Vagina (tissue), 2 donors: ENCODE measurements at regions not wholly inside any gene's neighbourhood (a gene's known extent, or its start where the extent isn't known, plus 50 kb on each side); places are given as distances from the start of the nearest gene placed in this dataset.

Source experiments
- DNase-seq, 2 donors: peaks; one replicate each; pipeline ENCODE4 v3.0.0-alpha.2; 2017; ENCODE audit errors: extremely low spot score in 2 of 2
- H3K27ac ChIP-seq: fragments of 200-600 bp; sonication (generic); one replicate; pipeline ENCODE4 v1.5.1; 2019
- H3K27me3 ChIP-seq: fragments of 200-600 bp; sonication (generic); one replicate; pipeline ENCODE4 v1.5.1; 2019
- H3K36me3 ChIP-seq, 2 donors: fragments of 200-600 bp; sonication (generic); one replicate each; pipeline ENCODE4 v1.5.1; 2017 to 2019
- H3K4me1 ChIP-seq: fragments of 200-600 bp; sonication (generic); one replicate; pipeline ENCODE4 v1.5.1; 2019
- H3K4me3 ChIP-seq, 2 donors: fragments of 200-600 bp; sonication (generic); 1 replicate in 1 of 2; 2 replicates in 1 of 2; pipeline ENCODE4 v1.5.1; 2016 to 2019
- H3K9me3 ChIP-seq: fragments of 200-600 bp; sonication (generic); one replicate; pipeline ENCODE4 v1.5.1; 2019
- POLR2A ChIP-seq, 2 donors: fragments of 450-650 bp; IDR thresholded peaks; one replicate each; pipeline ENCODE4 v1.6.1; 2017; ENCODE audit warnings: antibody characterized with exemption in 2 of 2, mild to moderate bottlenecking in 2 of 2, moderate library complexity in 2 of 2
- POLR2AphosphoS5 ChIP-seq, 2 donors: sonication (generic); formaldehyde crosslinking; IDR thresholded peaks; one replicate each; pipeline ENCODE4 v1.9.0; 2017; ENCODE audit warnings: antibody characterized with exemption in 2 of 2, mild to moderate bottlenecking in 2 of 2, low read depth in 1 of 2; ENCODE audit not compliant: insufficient read depth in 1 of 2
- intact Hi-C: fragments of 100-400 bp; cut with DNase I; formaldehyde crosslinking; loops from one replicate; pipeline ENCODE4 v1.15.1; 2023
- TF ChIP-seq, protein P1 (sequence below), 3 experiments: fragments of 450-650 bp in 2 of 3; fragments of 200-600 bp in 1 of 3; sonication (generic) in 1 of 3; IDR thresholded peaks; one replicate each; pipeline ENCODE4 v1.5.1; 2017 to 2019; ENCODE audit warnings: antibody characterized with exemption in 3 of 3, mild to moderate bottlenecking in 2 of 3, moderate library complexity in 2 of 3

DNA sequence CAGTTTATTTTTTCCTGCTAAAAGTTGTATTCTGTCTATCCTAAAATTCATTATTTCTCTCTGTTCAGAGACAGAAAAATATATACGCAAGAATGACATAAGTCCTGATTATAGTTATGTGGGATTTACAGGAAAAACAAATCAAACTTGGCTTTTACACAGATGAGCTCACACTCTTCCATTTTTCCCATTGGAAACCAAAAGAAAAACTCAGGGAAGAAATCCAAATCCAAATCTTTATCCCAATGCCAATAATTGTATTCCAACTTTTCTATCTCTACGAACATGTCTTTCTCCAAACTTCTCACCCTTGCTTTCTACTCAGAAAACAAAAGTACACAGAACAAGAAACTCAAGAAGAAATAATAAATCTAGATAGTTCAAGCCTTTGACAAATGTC lies 249.1 kb upstream of the TMEFF2 start:
- DNase-seq: no peak
- no peak overlapping the region for H3K4me3 ChIP-seq
- TF ChIP-seq POLR2A (IDR thresholded peaks at IDR 0.05): no peak
- TF ChIP-seq POLR2AphosphoS5 (IDR thresholded peaks at IDR 0.05; ENCODE audit: insufficient read depth in 1 of 2, low read depth in 1 of 2): no peak
- TF ChIP-seq, protein P1, sequence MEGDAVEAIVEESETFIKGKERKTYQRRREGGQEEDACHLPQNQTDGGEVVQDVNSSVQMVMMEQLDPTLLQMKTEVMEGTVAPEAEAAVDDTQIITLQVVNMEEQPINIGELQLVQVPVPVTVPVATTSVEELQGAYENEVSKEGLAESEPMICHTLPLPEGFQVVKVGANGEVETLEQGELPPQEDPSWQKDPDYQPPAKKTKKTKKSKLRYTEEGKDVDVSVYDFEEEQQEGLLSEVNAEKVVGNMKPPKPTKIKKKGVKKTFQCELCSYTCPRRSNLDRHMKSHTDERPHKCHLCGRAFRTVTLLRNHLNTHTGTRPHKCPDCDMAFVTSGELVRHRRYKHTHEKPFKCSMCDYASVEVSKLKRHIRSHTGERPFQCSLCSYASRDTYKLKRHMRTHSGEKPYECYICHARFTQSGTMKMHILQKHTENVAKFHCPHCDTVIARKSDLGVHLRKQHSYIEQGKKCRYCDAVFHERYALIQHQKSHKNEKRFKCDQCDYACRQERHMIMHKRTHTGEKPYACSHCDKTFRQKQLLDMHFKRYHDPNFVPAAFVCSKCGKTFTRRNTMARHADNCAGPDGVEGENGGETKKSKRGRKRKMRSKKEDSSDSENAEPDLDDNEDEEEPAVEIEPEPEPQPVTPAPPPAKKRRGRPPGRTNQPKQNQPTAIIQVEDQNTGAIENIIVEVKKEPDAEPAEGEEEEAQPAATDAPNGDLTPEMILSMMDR (IDR thresholded peaks at IDR 0.05): no peak

DNA sequence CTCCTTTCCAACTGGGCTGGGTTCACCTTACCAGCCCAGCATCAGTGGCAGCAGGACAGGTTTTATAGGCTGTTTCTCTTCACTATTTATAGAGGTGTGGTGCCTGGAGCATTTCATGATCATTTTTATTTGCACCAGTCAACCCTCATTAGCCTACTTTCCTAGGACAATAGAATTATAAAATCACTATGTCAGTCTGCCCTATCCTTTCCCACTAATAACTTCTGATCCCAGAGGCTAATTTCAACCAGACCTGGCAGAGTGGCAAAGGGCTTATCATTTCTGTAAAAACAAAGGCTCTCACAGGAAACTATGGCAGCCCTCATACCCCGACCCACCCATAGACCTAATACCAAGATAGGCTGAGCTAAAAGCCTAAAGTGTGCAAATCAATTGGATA lies 243.5 kb upstream of the TMEFF2 start:
- Histone ChIP-seq H3K27me3 (no peaks in the 10 kb centered on the region), H3K36me3 (no peaks in the 10 kb centered on the region), H3K9me3 (no peaks in the 10 kb centered on the region), H3K27ac (no peak overlapping the region), H3K4me1 (no peaks in the 10 kb centered on the region), H3K4me3 (no peak overlapping the region)
- intact Hi-C loops: no loop called here
- TF ChIP-seq POLR2AphosphoS5 (IDR thresholded peaks at IDR 0.05; ENCODE audit: insufficient read depth in 1 of 2, low read depth in 1 of 2) (no peak), POLR2A (IDR thresholded peaks at IDR 0.05) (no peak)
- TF ChIP-seq, protein P1 (IDR thresholded peaks at IDR 0.05): no peak
- DNase-seq: no peak

More for the DNA sequence above, 249.1 kb upstream of the TMEFF2 start:
- Histone ChIP-seq H3K9me3 (no peaks in the 10 kb centered on the region), H3K4me1 (no peaks in the 10 kb centered on the region), H3K27me3 (no peaks in the 10 kb centered on the region), H3K27ac (no peak overlapping the region), H3K36me3 (no peaks in the 10 kb centered on the region)
- intact Hi-C loops: no loop called here

DNA sequence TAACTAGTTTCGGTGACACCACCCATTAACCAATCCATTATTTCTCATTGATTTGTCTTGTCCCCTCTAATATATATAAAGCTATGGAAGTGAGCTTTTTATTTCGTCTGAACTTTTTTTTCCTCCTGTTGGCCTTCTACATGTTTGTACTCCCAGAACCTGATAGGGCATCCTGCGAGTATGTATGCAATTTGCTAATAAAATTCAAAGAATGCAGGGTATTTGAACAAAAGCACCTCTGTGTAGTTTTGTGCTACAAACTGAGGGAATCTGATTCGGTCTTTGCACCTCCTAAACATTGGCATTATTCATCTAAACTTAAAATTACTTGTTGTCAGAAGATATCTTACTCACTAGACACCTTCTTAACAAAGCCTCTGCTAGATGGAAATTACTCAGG lies 242.9 kb upstream of the TMEFF2 start:
- TF ChIP-seq, protein P1 (IDR thresholded peaks at IDR 0.05): no peak
- TF ChIP-seq POLR2A (IDR thresholded peaks at IDR 0.05) (no peak), POLR2AphosphoS5 (IDR thresholded peaks at IDR 0.05; ENCODE audit: insufficient read depth in 1 of 2, low read depth in 1 of 2) (no peak)
- Histone ChIP-seq H3K27ac (no peak overlapping the region), H3K9me3 (no peaks in the 10 kb centered on the region), H3K36me3 (no peaks in the 10 kb centered on the region), H3K27me3 (no peaks in the 10 kb centered on the region), H3K4me3 (no peak overlapping the region), H3K4me1 (no peaks in the 10 kb centered on the region)
- DNase-seq: no peak
- intact Hi-C loops: no loop called here

DNA sequence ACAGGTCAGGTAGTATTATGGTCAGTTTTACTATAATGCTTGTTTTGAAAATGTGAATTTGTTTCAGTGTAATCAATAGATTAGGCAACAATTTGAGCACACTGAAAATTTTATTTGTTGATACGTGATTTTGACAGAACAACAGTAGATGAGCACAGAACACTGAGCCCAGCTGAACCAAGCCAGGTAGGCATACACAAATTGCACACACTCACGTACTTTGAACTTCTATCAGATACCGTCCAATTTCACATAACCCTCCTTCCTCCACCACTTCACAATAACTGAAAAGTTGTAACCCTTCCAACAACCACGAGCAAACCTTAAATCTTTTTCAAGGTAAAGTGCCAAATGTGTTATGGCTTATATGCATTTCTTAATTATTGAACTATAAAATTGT lies 229.5 kb upstream of the TMEFF2 start:
- TF ChIP-seq POLR2A (IDR thresholded peaks at IDR 0.05): no peak
- TF ChIP-seq POLR2AphosphoS5 (IDR thresholded peaks at IDR 0.05; ENCODE audit: insufficient read depth in 1 of 2, low read depth in 1 of 2): no peak
- TF ChIP-seq, protein P1 (IDR thresholded peaks at IDR 0.05): no peak
- Histone ChIP-seq H3K27me3 (no peaks in the 10 kb centered on the region), H3K9me3 (no peaks in the 10 kb centered on the region), H3K4me1 (no peaks in the 10 kb centered on the region), H3K36me3 (no peaks in the 10 kb centered on the region), H3K4me3 (no peak overlapping the region), H3K27ac (no peak overlapping the region)
- intact Hi-C loops: no loop called here
- no peak for DNase-seq

DNA sequence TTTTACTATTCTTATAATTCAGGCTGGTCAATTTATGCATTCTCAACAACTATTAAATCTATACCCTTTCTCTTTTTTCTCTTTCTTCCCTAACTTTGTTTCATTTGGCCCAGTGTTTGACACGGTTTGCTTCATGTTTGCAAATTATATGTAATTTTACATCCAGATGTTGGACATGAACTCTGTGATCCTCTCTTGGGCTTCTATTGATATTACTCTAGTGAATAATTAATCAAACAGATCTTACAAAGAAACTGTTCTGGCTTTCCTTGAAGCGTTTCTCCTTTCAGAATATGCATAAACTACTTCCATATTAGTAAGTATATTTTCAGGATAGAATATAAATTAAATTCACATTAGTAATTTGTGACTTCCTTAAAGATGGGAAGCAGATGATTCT lies 225.1 kb upstream of the TMEFF2 start:
- no peaks in the 10 kb centered on the region for H3K27me3 ChIP-seq
- DNase-seq: no peak
- TF ChIP-seq POLR2AphosphoS5 (IDR thresholded peaks at IDR 0.05; ENCODE audit: insufficient read depth in 1 of 2, low read depth in 1 of 2) (no peak), POLR2A (IDR thresholded peaks at IDR 0.05) (no peak)
- TF ChIP-seq, protein P1 (IDR thresholded peaks at IDR 0.05): no peak
- H3K9me3 ChIP-seq: no peaks in the 10 kb centered on the region
- H3K27ac ChIP-seq: no peak overlapping the region
- intact Hi-C loops: no loop called here
- no peak overlapping the region for H3K4me3 ChIP-seq
- H3K36me3 ChIP-seq: no peaks in the 10 kb centered on the region
- no peaks in the 10 kb centered on the region for H3K4me1 ChIP-seq
